GM19023 (cell line): ENCODE measurements at regions not wholly inside any gene's neighbourhood (a gene's known extent, or its start where the extent isn't known, plus 50 kb on each side); places are given as distances from the start of the nearest gene placed in this dataset.
"Not testable (repeated sequence)": the region's sequence is repeated elsewhere in the genome, so short reads cannot be mapped to it uniquely, and the experiment has no call there.

Experiments
- ATAC-seq: cut with Tn5 transposase; IDR thresholded peaks from one replicate; pipeline ENCODE4 v1.9.1; 2021; ENCODE audit warnings: mild to moderate bottlenecking, moderate library complexity; ENCODE audit not compliant: unreplicated experiment

DNA sequence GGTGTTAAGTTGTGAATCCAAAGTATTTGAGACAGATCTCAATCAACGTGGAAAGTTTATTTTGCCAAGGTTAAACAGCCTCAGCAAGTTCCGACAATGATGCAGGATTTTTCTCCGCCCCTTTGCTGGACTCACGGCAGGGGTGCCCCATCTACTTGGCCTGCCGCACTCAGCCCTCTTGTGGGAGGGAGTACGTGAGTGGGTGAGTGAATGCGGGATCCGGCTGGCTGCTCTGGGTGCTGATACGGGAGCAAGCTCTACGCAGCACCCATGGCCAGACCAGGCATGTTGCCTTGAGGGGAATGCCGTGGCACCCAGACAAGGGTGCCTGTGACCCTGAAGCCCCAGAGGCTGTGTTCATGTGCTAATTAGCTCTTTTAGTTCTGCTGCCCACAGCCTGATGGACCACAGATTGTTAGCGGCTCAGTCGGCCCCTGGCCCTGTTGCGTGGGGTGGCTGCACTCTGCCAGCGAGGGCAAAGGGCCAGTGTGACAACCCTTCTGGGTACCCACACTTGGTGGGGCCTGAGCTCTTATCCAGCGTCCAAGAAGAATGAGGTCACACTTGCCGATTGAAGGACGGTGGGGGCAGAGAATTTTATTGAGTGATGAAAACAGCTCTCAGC lies 81.2 kb upstream of the FAM153A start:
- not testable (repeated sequence) for ATAC-seq

DNA sequence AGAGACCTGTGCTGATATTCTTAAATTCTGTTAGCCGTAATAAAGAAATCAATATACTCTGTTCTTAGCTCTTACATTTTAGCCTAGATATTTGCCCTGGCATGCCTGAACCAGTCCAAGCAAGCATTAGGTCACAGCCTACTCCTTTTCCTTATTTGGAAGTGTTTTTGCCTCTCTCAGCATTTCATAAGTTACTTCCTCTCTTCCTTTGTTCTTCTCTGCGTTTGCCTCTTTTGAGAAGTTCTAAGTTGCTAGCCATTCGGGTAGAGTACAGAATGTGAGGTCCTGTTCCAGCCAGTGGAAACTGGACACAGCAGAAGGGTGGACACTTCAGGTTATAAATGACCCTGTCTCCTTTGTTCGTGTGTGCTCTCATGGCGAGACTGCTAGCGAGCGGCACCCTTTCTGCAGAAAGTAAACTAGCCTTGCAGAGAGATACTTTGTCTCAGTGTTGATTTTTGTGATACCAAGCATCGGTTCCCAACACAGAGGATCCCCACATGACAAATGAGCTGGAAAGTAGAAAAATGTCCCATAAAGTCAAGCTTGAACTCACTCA lies 75.0 kb upstream of the FAM153A start:
- not testable (repeated sequence) for ATAC-seq

GRCh38 chr5:177856474-177856873 lies 73.8 kb upstream of the FAM153A start:
- not testable (repeated sequence) for ATAC-seq

DNA sequence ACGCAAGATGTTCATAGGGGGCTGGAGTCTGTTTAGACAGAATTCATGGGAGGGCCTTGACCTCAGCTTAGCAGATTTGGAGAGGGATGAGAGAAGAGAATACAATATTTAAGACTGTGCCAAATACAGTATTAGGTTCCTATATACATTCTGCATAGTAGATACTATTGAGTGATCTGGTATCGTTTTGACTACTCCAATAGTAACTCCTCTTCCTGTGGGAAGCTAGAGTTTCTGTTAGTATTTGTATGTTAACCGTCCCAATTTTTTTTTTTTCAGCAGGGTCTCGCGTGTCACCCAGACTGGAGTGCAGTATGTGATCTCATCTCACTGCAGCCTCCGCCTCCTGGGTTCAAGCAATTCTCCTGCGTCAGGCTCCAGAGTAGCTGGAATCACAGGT lies 65.2 kb upstream of the FAM153A start:
- not testable (repeated sequence) for ATAC-seq

DNA sequence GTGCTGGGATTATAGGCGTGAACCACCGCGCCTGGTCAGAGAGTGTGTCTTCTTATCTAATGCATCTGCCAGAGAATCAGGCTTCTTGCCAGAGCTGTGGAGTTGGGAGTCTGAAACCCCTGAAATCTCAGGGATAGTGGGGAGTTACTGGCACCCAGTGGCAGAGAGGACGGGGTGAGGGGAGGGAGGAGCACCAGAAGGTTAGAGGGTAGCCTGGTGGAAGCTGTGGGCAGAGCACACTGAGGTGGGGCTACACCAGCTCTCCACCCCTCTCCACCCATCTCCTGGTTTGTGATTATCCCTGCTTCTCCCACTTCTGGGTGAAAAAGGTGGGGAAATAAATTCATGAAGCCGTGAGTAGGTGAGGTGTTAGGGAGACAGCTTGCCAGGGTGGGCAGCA lies 63.9 kb upstream of the FAM153A start:
- not testable (repeated sequence) for ATAC-seq

- ATAC-seq = not testable (repeated sequence)
Measured at GRCh38 chr5:177845906-177846305, 63.2 kb upstream of the FAM153A start.

GRCh38 chr5:177836191-177836590 lies 53.5 kb upstream of the FAM153A start:
- ATAC-seq = not testable (repeated sequence)
